Brain pericyte (primary cell): ENCODE measurements at regions not wholly inside any gene's neighbourhood (a gene's known extent, or its start where the extent isn't known, plus 50 kb on each side); places are given as distances from the start of the nearest gene placed in this dataset.

ENCODE experiments used
- DNase-seq: peaks from one replicate; pipeline ENCODE4 v3.0.0-alpha.2; 2012; ENCODE audit warnings: low read depth, low spot score

GRCh38 chr3:30945291-30945690 lies 50.8 kb upstream of the GADL1 start:
- DNase-seq: no peak

DNA sequence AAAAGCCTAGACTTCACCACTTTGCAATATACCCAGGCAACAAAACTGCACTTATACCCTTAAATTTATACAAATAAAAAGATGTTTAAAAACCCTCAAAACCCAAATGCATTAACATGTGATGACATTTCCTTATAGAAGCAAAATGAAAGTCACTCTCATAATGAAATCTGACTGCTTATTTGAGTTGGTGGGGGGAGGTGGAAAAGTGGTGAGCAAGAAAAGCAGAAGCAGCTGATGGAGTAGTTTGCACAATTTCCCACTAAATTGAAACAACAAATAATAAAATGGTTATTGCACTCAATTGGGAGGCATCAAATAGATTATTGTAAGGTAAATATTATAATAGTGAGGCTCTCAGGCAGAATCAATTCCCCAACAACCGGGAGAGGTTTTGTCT lies 54.0 kb upstream of the GADL1 start:
- no peak for DNase-seq

GRCh38 chr3:30951826-30952225 lies 57.4 kb upstream of the GADL1 start:
- no peak for DNase-seq

- DNase-seq: no peak
These were observed 58.3 kb upstream of the GADL1 start for GRCh38 chr3:30952786-30953185.

GRCh38 chr3:30954426-30954825 lies 60.0 kb upstream of the GADL1 start:
- DNase-seq: no peak

DNA sequence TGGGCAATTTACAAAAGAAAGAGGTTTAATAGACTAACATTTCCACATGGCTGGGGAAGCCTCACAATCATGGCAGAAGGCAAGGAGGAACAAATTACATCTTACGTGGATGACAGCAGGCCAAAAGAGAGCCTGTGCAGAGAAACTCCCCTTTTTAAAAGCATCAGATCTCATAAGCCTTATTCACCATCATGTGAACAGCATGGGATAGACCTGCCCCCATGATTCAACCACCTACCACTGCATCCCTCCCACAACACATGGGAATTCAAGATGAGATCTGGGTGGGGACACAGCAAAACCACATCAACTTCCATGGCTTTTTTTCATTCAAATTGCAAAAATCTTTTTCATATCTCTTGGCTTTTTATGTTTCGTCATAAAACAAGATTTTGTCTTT lies 67.6 kb upstream of the GADL1 start:
- DNase-seq: no peak

DNA sequence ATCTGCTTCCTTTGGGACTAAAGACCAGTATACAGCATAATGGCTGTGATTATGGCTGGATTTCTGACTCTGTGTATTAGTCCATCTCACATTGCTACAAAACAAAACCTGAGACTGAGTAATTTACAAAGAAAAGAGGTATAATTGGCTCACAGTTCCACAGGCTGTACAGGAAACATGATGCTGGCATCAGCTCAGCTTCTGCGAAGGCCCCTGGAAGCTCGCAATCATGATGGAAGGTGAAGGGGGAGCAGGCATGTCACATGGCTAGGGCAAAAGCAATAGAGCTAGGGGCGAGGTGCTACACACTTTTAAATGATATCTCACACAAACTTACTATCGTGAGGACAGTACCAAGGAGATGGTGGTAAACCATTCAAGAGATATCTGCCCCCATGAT lies 68.0 kb upstream of the GADL1 start:
- DNase-seq: no peak

- DNase-seq: no peak
These were observed 68.8 kb upstream of the GADL1 start for GRCh38 chr3:30963223-30963722.

- DNase-seq: no peak
These were observed 70.2 kb upstream of the GADL1 start for GRCh38 chr3:30964612-30965011.

DNA sequence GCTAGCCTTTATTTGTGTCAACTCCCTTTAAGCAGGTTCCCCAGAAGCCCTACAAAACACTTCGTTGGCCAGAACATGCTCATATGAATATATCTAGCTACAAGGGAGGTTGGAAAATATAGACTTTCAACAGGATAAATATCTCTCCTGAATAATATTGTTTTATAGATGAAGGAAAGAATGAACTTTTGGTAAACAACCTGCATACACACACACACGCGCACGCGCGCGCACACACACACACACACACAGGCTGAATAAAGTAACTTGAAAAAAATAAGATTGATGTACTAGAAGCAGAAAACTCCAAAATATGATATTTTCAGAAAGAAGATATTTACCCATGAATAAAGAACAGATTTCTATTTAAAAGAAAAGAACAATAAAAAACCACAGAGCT lies 72.4 kb upstream of the GADL1 start:
- DNase-seq: no peak

DNA sequence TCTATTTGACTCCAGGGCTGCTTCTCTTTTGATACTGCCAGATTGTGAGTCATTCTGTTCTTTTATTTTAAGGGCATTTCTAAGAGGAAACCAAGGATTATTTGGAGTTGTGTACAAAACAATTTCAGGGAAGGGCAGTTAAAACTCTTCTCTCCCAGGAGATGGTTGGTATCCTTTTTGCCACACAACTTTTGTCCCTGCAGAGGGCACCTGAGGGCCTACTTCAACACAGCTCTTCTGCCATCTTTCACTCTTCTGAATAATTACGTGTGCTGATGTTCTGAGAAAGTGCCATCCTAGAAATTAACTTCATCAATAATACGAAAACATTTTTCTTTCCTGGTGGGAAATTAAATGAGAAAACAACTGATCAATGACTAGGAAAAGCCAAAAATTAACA lies 75.7 kb upstream of the GADL1 start:
- no peak for DNase-seq

- DNase-seq: no peak
These were observed 78.0 kb upstream of the GADL1 start for GRCh38 chr3:30972449-30972848.

GRCh38 chr3:30974071-30974470 lies 79.6 kb upstream of the GADL1 start:
- no peak for DNase-seq

DNA sequence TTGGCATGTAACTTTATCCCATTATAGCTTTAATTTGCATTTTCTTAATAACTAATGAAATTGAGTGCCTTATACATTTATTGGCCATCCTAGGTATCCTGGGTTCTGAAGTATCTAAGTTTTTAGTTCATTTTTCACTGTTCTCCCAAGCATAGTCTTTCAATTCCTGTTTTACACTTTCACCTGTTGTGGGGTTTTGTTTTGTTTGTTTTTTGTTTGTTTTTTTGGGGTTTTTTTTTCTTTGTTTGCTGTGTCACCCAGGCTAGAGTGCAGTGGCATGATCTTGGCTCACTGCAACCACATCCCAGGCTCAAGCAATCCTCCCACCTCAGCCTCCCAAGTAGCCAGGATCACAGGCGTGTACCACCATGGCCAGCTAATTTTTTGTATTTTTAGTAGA lies 83.1 kb upstream of the GADL1 start:
- no peak for DNase-seq

GRCh38 chr3:30980993-30981392 lies 86.5 kb upstream of the GADL1 start:
- DNase-seq: no peak

GRCh38 chr3:30982416-30983075 lies 88.1 kb upstream of the GADL1 start:
- no peak for DNase-seq

DNA sequence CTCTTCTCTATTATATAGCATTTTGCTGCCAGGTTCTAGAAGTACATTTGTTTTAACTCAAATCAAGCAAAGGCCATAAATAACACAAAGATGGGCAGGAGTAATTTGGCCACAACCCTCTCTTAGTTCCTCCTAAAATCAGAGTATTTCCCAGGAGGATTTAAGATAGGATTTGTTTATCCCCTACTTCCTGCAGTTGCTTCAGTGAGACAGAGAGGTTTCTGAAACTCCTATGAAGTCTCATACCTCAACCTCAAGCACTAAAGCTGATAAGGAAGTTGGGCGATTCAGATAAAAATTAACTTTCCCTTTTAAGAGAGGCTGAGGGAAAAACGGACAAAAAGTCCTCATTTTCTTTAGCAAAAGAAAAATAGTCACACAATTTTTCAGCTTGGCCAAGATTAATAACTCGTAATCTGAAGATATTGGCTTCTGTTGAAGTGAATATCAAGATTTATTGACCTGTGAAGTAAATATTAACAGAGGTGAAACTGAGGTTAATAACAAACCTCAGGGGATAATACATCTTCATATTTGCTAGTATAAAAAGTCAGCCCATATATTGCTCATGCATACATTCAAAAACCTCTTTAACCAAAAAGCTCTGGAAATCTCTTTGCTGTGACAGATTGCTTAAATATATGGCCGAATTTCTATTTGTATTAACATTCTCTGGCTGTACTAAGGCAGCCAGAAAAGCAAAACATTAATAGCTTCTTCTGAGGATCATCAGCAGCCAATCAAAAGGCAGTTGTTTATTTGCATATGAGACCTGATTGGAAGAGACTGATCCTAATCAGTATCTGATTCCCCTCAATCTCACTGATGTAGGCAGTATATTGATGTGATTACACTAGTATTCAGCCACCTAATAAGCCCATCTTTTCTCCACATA lies 90.6 kb upstream of the GADL1 start:
- no peak for DNase-seq

DNA sequence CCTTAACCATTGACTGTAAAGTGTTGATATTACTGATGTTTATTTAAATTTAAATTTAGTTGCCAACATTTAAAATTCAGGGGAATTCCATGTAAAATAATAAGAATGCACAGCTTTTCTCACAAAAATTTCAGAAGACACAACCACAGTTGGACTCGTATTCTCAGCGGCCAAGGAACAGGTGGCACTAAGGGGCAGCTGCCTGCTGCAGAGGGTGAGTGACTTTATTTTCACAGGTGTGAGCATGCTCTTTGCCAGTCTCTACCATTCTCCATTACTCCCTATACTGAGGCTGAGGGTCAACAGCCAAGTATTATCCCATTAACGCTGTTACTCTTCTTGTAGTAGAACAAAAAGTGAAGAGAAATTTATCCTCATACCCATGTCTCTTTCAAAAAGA lies 92.1 kb upstream of the GADL1 start:
- DNase-seq: no peak

- no peak for DNase-seq
These were observed 94.3 kb upstream of the GADL1 start for GRCh38 chr3:30988769-30989168.

DNA sequence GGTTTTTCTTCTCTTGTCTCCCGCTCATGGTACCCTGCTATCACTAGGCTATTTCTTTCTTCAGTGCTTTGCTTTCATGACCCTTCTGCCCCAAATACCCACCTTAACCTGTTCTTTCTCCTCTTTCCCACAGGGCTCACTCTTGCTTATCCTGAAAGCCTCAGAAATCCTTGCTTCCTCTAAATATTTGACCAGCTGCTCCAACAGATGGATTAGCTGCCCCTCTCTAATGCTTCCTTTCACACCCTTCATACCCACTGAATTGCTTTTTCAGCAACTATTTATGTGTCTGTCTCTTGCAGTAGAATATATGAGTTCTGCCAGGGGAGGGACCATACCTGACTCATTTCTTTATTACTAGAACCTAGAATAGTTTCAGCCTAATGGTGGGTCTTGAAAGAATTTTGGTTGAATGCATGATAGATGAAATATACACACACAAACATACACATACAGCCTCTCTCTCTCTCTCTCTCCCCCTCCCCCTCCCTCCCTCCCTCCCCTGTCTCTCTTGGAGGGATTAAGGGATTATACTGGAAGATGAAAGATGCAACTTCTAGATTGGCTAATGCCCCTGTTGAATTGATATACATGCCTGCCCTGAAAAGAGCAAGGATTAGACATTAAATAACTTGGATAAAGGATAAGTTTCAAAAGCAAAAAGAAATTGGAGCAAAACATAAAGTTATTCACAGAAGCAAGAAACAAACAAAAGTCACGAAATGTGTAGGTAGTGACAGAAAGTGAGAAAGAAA lies 95.0 kb upstream of the GADL1 start:
- DNase-seq: no peak

DNA sequence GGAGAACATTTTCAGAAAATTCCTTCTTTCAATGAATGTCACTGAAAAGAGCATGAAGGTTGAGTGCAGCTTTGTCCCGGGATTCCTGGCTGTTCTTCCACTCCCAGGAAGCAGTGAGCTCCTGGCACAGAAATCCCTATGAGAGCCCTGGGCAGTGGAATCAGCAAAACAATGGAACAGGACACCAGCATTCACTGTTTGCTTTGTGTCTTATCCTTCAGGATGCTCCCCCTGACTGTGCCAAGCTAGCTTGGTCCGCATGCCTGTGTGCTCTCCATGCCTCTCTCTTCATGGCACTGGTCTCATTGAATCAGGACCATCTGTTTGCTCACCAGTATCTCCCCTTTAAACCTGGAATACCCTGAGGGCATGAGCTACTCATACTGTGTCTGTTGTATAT lies 102.0 kb upstream of the GADL1 start:
- DNase-seq: no peak

GRCh38 chr3:31002730-31003129 lies 108.3 kb upstream of the GADL1 start:
- no peak for DNase-seq
